AG09319 (cell line): ENCODE measurements at regions not wholly inside any gene's neighbourhood (a gene's known extent, or its start where the extent isn't known, plus 50 kb on each side); places are given as distances from the start of the nearest gene placed in this dataset.

ENCODE experiments used
- DNase-seq: peaks from one replicate; pipeline ENCODE4 v3.0.0-alpha.2; 2010; ENCODE audit warnings: low read depth; ENCODE audit errors: extremely low read depth
- CTCF ChIP-seq: IDR thresholded peaks from 2 replicates; pipeline ENCODE4 v1.5.1; 2011; ENCODE audit warnings: low read depth, mild to moderate bottlenecking, inconsistent platforms, low read length, moderate library complexity

- no peak for TF ChIP-seq CTCF
- no peak for DNase-seq
These were observed 348.3 kb upstream of the CAMK1G start for GRCh38 chr1:209235166-209235565.

- TF ChIP-seq CTCF, result no peak
- DNase-seq, result no peak
These were observed 345.2 kb upstream of the CAMK1G start for GRCh38 chr1:209238356-209238755.

GRCh38 chr1:209240351-209240750 lies 343.2 kb upstream of the CAMK1G start:
- no peak for TF ChIP-seq CTCF

GRCh38 chr1:209241487-209241886 lies 342.0 kb upstream of the CAMK1G start:
- TF ChIP-seq CTCF, result no peak

More at GRCh38 chr1:209240351-209240750, 343.2 kb upstream of the CAMK1G start:
- DNase-seq, result no peak

GRCh38 chr1:209248649-209249279 lies 334.8 kb upstream of the CAMK1G start:
- peak; percentile 4 for DNase-seq
- TF ChIP-seq CTCF, result peak; percentile 90

More at GRCh38 chr1:209241487-209241886, 342.0 kb upstream of the CAMK1G start:
- DNase-seq, result no peak

GRCh38 chr1:209249280-209249670 lies 334.2 kb upstream of the CAMK1G start:
- no peak; the same call in 1 of the 2 replicates for TF ChIP-seq CTCF
- no peak for DNase-seq

- no peak for DNase-seq
These were observed 333.6 kb upstream of the CAMK1G start for GRCh38 chr1:209249785-209250440.

More at GRCh38 chr1:209249785-209250440, 333.6 kb upstream of the CAMK1G start:
- TF ChIP-seq CTCF, result no peak
